ENCODE measurements at regions not wholly inside any gene's neighbourhood (a gene's known extent, or its start where the extent isn't known, plus 50 kb on each side); places are given as distances from the start of the nearest gene placed in this dataset.
"Not testable (repeated sequence)": the region's sequence is repeated elsewhere in the genome, so short reads cannot be mapped to it uniquely, and the experiment has no call there.

GRCh38 chr5:69014007-69014406, 79.8 kb upstream of the SLC30A5 start:
- not testable (repeated sequence) for TF ChIP-seq YY1 (IDR thresholded peaks at IDR 0.05; ENCODE audit: low read depth); JUND (IDR thresholded peaks at IDR 0.05); CTCF (IDR thresholded peaks at IDR 0.05)
